ENCODE measurements at regions not wholly inside any gene's neighbourhood (a gene's known extent, or its start where the extent isn't known, plus 50 kb on each side); places are given as distances from the start of the nearest gene placed in this dataset.

DNA sequence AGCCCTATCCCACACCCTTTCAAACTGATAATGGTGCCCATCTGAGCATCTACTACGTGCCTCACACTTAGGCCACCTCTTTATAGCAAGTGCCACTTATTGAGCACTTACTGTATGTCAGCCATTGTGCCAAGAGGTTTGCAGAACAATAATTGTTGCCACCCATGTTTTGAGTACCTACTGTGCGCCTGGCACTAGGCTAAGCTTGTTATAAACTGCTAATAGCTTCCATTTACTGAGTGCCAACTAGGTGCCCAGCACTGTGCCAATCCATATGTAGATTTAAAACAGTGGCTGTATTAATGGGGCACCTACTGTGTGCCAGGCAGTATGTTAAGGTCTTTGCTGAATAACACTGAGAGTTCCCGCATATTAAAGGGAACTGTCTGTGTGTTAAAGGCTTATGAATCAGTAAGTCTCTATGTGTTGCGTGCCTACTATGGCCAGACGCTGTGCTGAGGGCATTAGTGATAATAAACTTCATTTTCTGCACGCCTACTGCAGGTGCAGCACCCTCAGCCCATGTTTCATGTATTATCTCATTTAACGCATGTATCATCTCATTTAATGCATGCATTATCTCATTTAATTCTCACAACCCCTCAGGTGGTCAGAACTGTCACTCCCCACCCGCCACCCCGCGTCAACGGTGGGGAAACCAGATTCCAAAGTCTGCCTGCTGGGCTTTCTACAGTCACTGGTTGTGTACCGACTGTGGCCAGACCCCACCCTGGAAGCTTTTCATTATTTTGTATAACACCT lies 105.0 kb downstream of the PTPRS start:
- DNase-seq (ENCODE audit: low spot score) = no peak

DNA sequence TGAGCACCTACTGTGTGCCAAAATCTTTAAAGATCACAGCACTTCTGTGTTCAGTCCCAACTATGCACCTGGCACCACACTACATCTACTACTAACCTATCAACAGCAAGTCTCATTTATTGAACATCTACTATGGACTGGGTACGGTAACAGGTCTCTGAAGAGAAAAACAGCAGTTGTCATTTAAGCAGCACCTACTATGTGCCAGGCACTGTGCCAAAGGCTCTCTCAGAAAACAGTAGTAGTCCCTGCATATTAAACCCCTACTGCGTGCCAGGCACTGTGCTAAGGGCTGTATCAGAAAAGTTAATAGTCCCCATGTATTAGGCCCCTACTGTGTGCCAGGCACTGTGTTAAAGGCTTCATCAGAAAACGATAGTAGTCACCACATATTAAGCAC lies 106.2 kb downstream of the PTPRS start:
- no peak for DNase-seq (ENCODE audit: low spot score)

DNA sequence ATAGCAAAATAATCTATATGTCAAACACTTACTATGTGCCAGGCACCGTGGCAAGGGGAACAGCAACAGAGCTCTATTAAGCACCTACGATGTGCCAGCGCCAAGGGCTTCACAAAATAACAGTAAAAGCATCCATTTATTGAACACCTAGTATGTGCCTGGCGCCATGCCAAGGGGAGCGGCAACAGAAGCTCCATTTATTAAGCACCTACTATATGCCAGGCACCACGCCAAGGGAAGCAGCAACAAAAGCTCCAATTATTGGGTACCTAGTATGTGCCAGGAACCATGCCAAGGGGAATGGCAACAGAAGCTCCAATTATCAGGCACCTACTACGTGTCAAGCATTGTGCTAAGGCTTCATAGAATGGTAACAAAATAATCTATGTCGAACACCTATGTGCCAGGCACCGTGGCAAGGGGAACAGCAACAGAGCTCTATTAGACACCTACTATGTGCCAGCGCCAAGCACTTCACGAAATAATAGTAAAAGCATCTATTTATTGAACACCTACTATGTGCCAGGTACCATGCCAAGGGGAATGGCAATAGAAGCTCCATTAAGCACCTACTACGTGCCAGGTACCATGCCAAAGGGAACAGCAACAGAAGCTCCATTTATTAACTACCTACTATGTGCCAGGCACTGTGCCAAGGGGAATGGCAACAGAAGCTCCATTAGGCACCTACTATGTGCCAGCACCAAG lies 107.7 kb downstream of the PTPRS start:
- DNase-seq (ENCODE audit: low spot score) = no peak

DNA sequence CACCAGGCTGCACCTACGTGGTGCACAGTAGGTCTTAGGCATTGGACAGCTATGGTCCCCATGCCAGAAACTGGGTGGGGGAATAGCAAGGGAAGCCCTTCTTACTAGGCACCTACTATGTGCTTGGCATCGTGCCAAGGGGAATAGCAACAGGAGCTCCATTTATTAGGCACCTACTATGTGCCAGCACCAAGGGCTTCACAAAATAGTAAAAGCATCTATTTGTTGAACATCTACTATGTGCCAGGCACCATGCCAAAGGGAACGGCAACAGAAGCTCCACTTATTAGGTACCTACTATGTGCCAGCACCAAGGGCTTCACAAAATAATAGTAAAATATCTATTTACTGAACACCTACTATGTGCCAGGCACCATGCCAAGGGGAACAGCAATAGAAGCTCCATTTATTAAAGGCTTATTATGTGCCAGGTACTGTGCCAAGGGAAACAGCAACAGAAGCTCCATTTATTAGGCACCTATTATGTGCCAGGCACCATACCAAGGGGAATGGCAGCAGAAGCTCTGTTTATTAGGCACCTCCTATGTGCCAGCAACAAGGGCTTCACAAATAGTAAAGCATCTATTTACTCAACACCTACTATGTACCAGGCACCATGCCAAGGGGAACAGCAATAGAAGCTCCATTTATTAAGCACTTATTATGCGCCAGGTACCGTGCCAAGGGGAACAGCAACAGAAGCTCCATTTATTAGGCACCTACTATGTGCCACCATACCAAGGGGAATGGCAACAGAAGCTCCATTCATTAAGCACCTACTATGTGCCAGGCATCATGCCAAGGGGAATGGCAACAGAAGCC lies 108.5 kb downstream of the PTPRS start:
- no peak for DNase-seq (ENCODE audit: low spot score)

DNA sequence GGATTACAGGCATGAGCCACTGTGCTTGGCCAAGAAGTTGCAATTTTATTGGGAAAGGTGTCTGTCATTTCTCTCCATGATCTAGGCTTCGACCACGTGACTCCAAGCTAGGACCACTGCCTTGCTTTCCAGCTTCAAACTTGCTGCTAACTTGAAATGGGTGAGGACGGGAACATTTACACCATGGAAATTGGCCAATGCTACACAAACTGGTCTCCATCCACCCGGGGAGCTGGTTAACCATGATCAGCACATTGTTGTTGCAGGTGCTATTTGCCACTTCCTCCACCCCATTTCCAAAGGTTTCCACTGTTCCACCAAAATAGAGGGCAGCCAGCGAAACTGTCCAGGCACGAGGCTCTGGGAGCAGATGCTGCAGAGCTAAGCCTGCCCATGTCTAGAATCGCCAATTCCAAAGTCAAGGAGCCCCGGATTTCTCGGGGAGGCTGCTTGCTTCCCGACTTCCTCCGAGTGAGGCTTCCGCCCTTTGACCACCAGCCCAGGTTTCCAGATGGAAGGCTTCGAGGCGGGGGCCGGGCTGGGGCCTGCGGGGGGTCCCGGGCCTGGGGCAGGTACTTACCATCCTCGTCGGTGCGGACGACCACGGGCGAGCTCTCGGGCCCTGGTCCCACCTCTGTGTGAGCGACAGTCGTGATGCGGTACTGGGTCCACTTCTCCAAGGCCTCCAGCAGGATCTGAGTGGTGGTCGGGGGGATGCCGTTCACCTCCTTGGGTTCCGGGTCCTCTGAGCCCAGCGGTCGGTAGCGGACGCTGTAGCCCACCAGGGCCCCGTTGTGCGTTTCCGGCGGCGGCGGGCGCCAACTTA lies 109.7 kb downstream of the PTPRS start:
- no peak for DNase-seq (ENCODE audit: low spot score)

DNA sequence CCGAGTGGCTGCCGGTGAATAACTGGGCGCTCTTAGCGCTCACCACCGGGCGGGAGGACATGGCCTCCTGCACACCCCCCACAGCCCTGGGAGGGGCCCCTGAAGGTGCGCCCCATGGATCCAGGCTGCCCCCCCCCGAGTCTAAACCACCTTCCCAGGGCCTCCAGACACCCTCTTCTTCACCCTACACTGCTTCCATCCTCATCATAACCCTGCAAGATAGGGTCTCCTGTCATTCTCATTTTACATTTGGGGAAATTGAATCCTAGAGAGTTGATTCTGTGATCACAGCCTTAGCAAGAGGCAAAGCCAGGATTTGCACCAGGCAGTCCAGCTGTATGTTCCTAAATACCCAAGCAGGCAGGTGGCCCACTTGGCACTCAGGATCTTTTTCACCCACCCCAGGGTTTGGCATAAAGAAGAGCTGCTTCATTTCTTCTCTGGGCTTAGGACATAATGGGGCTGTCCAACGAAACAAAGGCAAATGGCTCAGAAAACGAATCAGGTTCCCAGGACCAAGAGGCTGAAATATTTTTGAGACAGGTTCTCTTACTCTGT lies 110.8 kb downstream of the PTPRS start:
- no peak for DNase-seq (ENCODE audit: low spot score)

DNA sequence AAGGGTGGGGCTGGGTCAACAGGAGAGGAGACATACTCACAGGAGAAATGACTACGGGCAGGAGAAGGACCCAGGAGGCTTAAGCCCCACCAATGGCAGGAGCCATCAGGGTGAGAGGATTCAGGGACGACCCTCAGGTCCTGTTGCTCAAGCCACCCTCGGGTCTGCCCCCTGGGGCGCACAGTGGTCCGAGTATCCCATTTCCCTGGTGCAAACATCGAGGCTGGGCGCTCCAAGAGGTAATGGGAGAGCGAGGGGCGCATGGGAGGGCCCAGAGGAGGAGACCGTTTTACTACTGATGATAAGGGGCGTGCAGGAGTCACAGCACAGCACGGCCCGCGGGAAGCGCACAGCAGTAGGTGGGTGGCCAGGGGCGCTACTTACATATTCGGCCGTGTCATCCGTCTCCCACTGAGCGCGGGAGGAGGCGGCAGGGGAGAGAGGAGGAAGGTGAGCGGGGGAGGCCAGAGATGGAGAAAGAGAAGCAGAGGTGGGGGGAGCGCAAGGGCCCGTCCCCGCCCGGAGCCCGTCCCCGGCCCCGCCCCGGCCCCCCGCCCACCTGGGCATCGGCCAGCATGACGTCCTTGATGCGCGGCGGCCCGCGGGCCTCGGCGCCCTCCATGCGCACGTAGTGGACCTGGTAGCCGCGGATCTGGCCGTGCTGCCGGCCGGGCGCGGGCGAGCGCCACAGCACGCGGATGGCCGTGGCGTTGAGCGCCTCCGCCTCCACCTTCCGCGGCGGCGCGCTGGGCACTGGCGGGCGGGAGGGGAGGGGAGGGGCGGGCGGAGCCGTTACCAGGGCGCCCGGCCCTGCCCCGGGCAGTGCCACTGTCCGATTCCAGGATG lies 111.5 kb downstream of the PTPRS start:
- no peak for DNase-seq (ENCODE audit: low spot score)

DNA sequence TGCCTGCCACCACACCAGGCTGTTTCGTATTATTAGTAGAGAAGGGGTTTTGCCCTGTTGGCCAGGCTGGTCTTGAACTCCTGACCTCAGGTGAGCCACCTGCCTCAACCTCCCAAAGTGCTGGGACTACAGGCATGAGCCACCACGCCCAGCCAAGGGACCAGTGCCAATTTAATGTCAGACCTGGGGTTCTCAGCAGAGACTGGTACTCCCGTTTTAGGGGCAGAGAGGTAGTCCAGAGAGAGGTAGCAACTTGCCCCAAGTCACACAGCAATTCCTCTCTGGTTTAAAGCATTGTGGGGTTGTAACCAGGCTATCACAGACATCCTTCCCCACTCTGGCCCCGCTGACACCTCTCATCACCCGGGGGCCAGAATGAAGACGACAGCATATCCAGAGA lies 112.1 kb downstream of the PTPRS start:
- no peak for DNase-seq (ENCODE audit: low spot score)

DNA sequence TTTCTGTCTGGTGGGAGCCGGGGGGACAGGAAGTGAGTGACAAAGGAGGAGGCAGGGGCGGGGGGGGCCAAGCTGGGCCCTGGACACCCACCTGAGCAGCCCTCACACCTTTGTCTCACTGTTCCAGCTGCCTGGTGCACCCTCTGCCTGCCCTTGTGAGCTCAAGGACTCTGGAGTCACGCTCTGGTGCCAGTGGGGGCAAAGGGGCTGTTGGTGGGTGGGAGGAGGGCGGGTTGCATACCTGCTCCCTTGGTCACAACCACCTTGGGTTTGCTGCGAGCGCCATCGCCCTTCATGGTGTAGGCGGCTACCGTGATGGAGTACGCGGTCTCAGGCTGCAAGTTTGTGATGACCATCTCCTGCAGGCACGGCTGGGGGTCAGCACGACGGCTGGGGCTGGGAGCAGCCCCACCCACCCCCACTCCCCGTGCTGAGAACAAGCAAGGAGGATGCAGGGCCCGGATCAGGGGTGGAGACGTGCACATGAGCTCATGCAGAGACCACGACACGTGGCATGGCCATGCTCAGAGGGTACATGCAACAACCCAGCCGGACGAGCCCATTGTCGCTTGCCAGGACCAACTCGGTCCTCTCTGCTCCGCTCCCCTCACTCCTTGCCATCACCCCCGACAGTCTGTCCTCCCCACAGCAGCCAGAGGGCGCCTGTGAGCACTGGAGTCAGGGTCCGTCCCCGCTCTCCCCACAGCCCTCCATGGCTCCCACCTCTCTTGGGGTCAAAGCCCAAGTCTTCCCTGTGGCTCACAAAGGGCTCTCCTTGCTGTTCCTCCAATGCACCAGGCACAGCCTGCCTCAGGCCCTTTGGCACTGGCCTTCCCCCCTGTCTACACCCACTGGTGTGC lies 114.9 kb downstream of the PTPRS start:
- no peak for DNase-seq (ENCODE audit: low spot score)

DNA sequence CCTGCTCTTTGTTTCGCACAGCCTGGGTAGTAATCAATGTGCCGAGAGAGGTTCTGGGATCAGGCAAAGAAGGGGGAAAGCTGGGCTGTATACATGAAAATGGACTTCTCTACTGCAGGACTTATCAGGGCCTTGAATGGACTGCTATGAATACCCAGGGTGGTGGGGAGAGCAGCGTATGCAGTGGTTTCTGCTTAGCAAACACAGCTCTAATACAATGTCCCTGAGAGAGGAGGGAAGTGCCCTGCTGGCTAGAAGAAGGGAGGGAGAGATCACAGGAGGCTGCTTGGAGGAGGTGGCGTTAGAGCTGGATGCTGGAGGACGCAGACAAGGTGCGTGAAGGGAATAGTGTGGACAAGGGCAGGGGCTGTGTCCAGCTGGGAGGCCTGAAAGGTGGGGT lies 116.1 kb downstream of the PTPRS start:
- no peak for DNase-seq (ENCODE audit: low spot score)

DNA sequence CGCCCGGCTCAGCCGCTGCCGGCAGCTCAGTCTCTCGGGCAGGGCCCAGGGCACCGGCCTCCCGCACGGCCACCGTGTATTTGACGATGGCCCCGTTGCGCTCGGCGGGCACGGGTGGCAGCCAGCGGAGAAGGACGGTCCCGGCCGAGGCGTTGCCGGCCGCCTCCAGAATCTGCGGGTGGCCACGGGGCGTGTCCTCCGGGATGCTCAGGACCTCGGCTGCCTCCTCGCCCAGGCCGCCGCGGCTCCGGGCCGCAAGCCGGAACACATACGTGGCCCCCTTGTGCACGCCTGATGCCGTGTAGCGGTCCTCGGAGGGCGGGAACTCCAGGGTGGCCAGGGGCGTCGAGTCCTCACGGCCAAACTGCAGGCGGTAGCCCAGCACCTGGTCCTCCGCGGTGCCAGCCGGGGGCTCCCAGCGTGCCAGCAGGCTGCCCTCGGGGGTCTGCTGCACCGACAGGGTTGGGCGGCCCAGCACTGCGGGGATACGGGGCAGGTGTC lies 117.7 kb downstream of the PTPRS start:
- DNase-seq (ENCODE audit: low spot score) = no peak

DNA sequence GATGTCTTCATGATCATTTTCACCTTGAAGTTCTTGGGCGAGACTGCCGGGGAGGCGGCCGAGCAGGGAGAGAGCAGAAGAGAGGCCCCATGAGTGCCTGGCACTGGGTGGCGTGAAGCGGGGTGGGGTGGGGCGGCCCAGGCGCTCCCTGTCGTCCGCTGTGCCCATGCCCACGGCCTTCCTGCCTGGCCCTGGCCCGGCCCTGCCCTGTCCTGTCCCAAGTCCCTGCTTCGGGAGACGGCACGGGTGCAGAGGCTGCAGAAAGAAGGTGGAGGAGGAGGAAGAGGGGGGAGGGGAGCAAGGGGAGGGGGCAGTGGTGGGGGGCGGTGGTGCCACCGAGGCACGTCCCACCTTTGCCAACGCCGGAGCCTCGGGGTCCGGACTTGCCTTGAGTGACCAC lies 118.4 kb downstream of the PTPRS start:
- DNase-seq (ENCODE audit: low spot score) = no peak

DNA sequence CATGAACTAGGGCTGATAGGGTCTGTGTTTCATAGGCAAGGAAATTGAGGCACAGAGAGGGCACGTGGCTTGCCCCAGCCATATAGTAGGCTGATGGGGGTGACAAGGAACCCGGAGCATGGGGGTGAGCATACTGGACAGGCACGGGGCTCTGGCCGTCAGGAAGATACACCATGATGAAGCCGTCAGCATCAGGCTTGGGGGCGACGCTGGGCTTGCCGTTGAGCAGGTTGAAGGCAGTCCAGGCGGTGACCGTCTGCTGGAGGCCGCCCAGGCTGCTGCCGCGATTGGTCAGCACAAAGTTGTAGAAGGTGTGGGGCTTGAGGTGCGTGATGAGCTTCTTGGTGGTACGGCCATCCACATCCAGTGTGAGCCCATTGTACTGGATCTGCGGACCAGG lies 119.7 kb downstream of the PTPRS start:
- no peak for DNase-seq (ENCODE audit: low spot score)

DNA sequence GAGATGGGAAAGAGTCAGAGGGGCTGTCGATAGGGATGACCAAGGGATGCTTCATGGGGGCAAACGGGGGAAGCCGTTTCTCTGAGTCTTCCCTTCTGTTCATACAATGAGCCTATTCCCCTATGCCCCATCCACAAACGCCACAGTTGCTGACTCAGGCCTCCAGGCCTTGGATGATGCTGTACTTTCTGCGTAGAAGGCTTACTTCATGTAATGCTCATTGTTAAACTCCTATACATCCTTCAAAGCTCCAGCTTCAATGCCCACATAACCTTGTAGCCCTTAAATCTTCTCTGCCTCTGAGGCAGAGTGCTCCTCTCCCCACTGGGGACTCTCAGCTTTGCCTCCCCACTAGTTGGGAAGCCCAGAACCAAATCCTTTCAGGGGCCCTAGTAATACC lies 120.3 kb downstream of the PTPRS start:
- DNase-seq (ENCODE audit: low spot score) = no peak

DNA sequence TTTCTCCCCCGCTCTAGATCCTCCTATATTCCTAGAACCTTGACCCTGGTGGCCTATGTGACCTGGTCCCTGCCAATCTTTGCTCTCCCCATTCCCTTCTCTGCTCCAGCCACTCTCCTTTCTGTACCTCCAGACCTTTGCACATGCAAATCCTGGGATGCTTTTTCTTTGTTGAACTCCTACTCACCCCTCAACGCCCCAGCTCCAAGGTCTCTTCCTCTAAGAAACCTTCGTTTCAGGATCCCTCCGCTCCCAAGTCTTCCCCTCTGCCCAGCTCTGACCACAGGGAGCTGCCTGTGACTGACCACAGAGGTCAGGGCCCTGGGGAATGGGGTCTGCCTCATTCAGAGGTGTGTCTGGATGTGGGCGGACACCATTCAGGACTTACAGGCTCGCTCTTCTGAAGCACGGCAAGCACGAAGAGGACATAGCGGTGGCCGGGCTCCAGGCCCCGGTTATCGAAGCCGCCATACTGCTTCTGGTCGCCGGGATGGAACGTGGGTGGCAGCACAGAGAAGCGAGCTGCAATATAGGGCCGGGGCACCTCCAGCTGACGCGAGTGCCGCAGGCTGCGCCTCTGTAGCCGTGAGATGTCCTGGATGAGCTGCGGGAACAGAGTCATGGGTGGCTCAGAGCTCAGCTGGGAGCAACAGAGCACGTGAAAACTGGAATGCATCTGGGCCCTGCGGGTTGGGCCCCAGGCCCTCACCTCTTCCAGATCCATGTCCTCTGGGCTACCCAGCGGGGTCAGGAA lies 120.9 kb downstream of the PTPRS start:
- no peak for DNase-seq (ENCODE audit: low spot score)

DNA sequence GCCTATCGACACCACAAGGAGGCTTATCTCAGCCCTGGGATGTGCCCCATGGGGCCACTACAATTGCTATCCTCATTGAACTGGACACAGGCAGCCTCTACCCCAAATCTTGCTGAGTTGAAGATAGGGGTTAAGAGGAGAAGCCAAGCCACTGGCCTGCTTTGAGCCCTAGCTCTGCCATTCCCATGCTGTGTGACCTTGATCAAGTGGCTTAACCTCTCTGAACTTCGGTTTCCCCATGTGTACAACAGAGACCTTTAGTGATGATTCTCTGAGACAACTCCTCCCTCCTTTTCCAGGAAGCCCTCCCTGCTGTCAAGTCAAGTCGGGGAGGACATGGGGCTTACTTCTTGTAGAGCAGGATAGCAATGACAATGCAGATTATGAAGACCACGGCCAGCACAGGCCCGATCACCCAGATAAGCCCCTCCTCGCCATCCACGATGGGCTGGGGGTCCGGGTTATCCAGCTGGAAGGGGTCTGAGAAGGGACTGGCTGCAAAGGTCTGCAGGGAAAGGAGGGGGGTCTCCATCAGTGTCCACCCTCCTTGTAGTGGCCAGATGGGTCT lies 121.6 kb downstream of the PTPRS start:
- no peak for DNase-seq (ENCODE audit: low spot score)

DNA sequence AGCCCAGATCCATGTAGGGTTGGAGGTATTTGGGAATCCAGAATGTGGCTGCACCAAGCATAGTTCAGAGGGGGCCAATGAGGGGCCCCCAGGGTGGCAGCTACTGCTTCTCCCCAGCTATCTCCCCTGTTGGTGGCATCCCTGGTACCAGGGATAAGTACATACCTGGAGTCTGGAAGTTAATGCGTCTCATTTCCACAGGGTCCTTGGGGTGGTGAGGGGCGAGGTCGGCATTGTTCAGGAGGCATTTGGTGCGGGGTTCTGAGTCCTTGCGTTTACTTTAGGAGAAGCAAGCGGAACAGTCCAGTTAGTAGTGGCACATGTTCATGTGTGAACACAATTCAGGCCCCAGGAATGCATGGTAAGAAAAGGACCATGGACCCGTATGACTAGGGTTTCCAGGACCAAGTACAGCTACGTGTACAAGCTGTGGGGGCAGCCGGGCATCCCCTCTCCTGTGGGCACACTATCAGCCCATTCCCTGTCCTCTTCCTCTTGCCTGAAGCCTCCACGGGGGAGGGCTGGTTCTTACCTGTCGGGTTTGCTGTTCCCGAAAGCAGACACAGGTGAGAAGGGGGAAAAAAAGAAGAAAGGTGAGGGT lies 122.3 kb downstream of the PTPRS start:
- no peak for DNase-seq (ENCODE audit: low spot score)

DNA sequence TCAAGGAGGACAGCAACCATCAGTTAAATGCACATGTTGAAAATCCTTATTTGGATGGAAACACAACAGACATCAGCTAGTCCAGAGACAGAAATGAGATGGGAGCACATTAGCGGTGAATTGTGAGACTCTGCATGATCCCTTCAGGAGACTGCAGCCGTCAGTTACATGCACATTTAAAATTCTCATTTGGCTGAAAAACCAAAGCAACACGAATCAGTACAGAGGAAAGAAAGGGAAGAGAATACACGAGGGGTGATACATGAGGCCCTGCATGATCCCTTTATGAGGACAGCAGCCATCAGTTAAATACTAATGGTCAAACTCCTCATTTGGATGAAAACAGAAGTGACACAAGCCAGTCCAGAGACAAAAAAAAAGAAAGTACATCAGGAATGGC lies 123.4 kb downstream of the PTPRS start:
- DNase-seq (ENCODE audit: low spot score) = no peak
